Mesenchymal stem cell (in vitro differentiated cells and primary cell): ENCODE measurements at regions not wholly inside any gene's neighbourhood (a gene's known extent, or its start where the extent isn't known, plus 50 kb on each side); places are given as distances from the start of the nearest gene placed in this dataset.
"Not testable (repeated sequence)": the region's sequence is repeated elsewhere in the genome, so short reads cannot be mapped to it uniquely, and the experiment has no call there.

Source experiments
- DNase-seq: peaks from one replicate; pipeline ENCODE4 v3.0.0-alpha.2; 2013
- H2AFZ ChIP-seq: one replicate; pipeline ENCODE4 v1.6.1; 2013; ENCODE audit warnings: low read depth, mild to moderate bottlenecking, control low read depth, inconsistent platforms, low read length, moderate library complexity
- H2AK5ac ChIP-seq: 2 replicates; pipeline ENCODE4 v1.6.1; 2013; ENCODE audit warnings: low read length, moderate library complexity, mild to moderate bottlenecking, inconsistent platforms; ENCODE audit not compliant: severe bottlenecking
- H2BK120ac ChIP-seq: one replicate; pipeline ENCODE4 v1.6.1; 2013; ENCODE audit warnings: low read depth, mild to moderate bottlenecking, inconsistent platforms, low read length, moderate library complexity
- H2BK12ac ChIP-seq, 2 experiments: one replicate each; pipeline ENCODE4 v1.6.1; 2013; ENCODE audit warnings: inconsistent platforms in 2 of 2, low read length in 2 of 2, mild to moderate bottlenecking in 2 of 2, moderate library complexity in 2 of 2, control low read depth in 1 of 2
- H2BK15ac ChIP-seq: one replicate; pipeline ENCODE4 v1.6.1; 2013; ENCODE audit warnings: mild to moderate bottlenecking, low read depth, inconsistent platforms; ENCODE audit not compliant: poor library complexity, severe bottlenecking
- H2BK5ac ChIP-seq: 2 replicates; pipeline ENCODE4 v1.6.1; 2013; ENCODE audit warnings: low read depth, mild to moderate bottlenecking, low read length, control low read depth, inconsistent platforms; ENCODE audit not compliant: poor library complexity, severe bottlenecking
- H3K14ac ChIP-seq, 2 experiments: one replicate each; pipeline ENCODE4 v1.6.1; 2013; ENCODE audit warnings: inconsistent platforms in 2 of 2, low read length in 2 of 2, control low read depth in 1 of 2, mild to moderate bottlenecking in 1 of 2, moderate library complexity in 1 of 2
- H3K18ac ChIP-seq, 2 experiments: one replicate each; pipeline ENCODE4 v1.6.1; 2013; ENCODE audit warnings: inconsistent platforms in 2 of 2, low read length in 2 of 2, control low read depth in 1 of 2, low read depth in 1 of 2, mild to moderate bottlenecking in 1 of 2
- H3K23ac ChIP-seq, 2 experiments: one replicate each; pipeline ENCODE4 v1.6.1; 2013; ENCODE audit warnings: inconsistent platforms in 2 of 2, low read length in 2 of 2, mild to moderate bottlenecking in 2 of 2, moderate library complexity in 2 of 2, control low read depth in 1 of 2
- H3K27ac ChIP-seq: 2 replicates; pipeline ENCODE4 v1.5.1; 2013; ENCODE audit warnings: mild to moderate bottlenecking, moderate library complexity, low read length, control low read depth, inconsistent platforms; ENCODE audit not compliant: poor library complexity, severe bottlenecking
- H3K27me3 ChIP-seq, 2 experiments: 2 replicates each; pipeline versions ENCODE4 v1.6.1 to v1.7.0; 2013; ENCODE audit warnings: low read length in 2 of 2, mild to moderate bottlenecking in 2 of 2, moderate library complexity in 2 of 2, control low read depth in 1 of 2, inconsistent platforms in 1 of 2; ENCODE audit not compliant: control insufficient read depth in 1 of 2, insufficient read depth in 1 of 2
- H3K36me3 ChIP-seq, 2 experiments: 2 replicates each; pipeline versions ENCODE4 v1.6.1 to v1.7.0; 2013; ENCODE audit warnings: low read length in 2 of 2, control low read depth in 1 of 2, inconsistent platforms in 1 of 2, low read depth in 1 of 2, mild to moderate bottlenecking in 1 of 2; ENCODE audit not compliant: insufficient read depth in 2 of 2, control insufficient read depth in 1 of 2
- H3K4ac ChIP-seq, 2 experiments: one replicate each; pipeline ENCODE4 v1.6.1; 2013; ENCODE audit warnings: inconsistent platforms in 2 of 2, low read length in 2 of 2, mild to moderate bottlenecking in 2 of 2, moderate library complexity in 2 of 2, control low read depth in 1 of 2, low read depth in 1 of 2
- H3K4me1 ChIP-seq: 2 replicates; pipeline ENCODE4 v1.6.1; 2013; ENCODE audit warnings: low read depth, low read length, control low read depth; ENCODE audit not compliant: control insufficient read depth, insufficient read depth
- H3K4me2 ChIP-seq: 2 replicates; pipeline ENCODE4 v1.6.1; 2013; ENCODE audit warnings: low read length, mild to moderate bottlenecking, inconsistent platforms; ENCODE audit not compliant: poor library complexity, severe bottlenecking
- H3K4me3 ChIP-seq, 2 experiments: 2 replicates each; pipeline versions ENCODE4 v1.5.1 to v1.7.0; 2013; ENCODE audit warnings: low read length in 2 of 2, mild to moderate bottlenecking in 2 of 2, control low read depth in 1 of 2, low read depth in 1 of 2; ENCODE audit not compliant: insufficient read depth in 1 of 2
- H3K79me1 ChIP-seq: replicated peaks from 2 replicates; pipeline ENCODE4 v1.6.1; 2013; ENCODE audit warnings: mild to moderate bottlenecking, control low read depth, low read length, inconsistent platforms; ENCODE audit not compliant: poor library complexity, severe bottlenecking
- H3K9ac ChIP-seq: 2 replicates; pipeline ENCODE4 v1.7.0; 2013; ENCODE audit warnings: mild to moderate bottlenecking, low read length, moderate library complexity
- H3K9me3 ChIP-seq: 2 replicates; pipeline ENCODE4 v1.7.0; 2013; ENCODE audit warnings: mild to moderate bottlenecking, low read length; ENCODE audit not compliant: control insufficient read depth
- H4K8ac ChIP-seq: one replicate; pipeline ENCODE4 v1.6.1; 2013; ENCODE audit warnings: inconsistent platforms, mild to moderate bottlenecking, low read length, moderate library complexity
- H4K91ac ChIP-seq: one replicate; pipeline ENCODE4 v1.6.1; 2013; ENCODE audit warnings: mild to moderate bottlenecking, low read length, inconsistent platforms
- WGBS: methylation state at CpG from one replicate; pipeline ENCODE4 v1.1.7; 2013; ENCODE audit warnings: mixed read lengths; 5-methylcytosine and 5-hydroxymethylcytosine counted together

DNA sequence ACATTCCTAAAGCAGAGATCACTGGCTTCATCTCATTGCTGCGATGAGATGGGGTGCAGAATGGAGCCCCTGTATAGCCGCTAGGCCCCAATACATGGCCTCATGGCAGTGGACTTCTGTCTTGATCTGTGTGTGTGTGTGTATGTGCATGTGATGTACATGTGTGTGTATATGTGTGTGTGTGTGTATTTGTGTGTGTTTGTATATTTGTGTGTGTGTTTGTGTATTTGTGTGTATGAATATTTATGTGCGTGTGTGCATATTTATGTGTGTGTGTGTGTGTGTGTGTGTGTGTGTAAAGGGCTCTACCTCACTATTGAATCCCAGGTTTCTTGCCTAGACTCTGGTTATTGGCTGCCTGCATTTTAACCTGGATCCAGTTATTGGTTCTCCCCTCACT is 958.2 kb downstream of the GRID1 start:
- Histone ChIP-seq H2BK5ac (no peak overlapping the region), H4K8ac (no peak overlapping the region), H3K27ac (no peak overlapping the region), H2BK12ac (no peak overlapping the region), H3K4me1 (no peaks in the 10 kb centered on the region), H2AFZ (no peak overlapping the region), H3K23ac (no peak overlapping the region), H3K79me1 (no peaks in the 10 kb centered on the region), H3K4me3 (no peak overlapping the region), H3K27me3 (no peaks in the 10 kb centered on the region), H2BK120ac (no peak overlapping the region), H3K14ac (no peak overlapping the region), H2AK5ac (no peak overlapping the region), H3K4me2 (no peak overlapping the region), H3K9me3 (no peaks in the 10 kb centered on the region), H3K18ac (no peak overlapping the region), H2BK15ac (no peak overlapping the region), H3K36me3 (no peaks in the 10 kb centered on the region), H3K9ac (no peak overlapping the region), H4K91ac (no peak overlapping the region), H3K4ac (no peak overlapping the region)
- DNase-seq = no peak
- WGBS = 96% methylated on average over 3 of the region's 3 CpGs

DNA sequence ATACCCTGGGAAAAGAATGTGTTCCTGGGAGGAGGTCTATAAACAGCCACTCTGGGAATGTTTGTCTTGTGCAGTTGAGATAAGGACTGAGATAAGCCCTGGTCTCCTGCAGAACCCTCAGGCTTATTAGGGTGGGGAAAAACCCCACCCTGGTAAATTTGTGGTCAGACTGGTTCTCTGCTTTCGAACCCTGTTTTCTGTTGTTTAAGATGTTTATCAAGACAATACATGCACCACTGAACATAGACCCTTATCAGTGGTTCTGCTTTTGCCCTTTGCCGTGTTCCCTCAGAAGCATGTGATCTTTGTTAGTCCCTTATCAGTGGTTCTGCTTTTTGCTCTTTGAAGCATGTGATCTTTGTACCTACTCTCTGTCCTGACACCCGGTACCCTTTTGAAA is 956.0 kb downstream of the GRID1 start:
- H3K23ac ChIP-seq, H4K91ac ChIP-seq, H3K4ac ChIP-seq, H3K79me1 ChIP-seq, H2AFZ ChIP-seq, H3K27ac ChIP-seq, H2BK120ac ChIP-seq, H3K9ac ChIP-seq, H4K8ac ChIP-seq, H3K14ac ChIP-seq, H3K4me2 ChIP-seq, H2BK15ac ChIP-seq, H3K4me3 ChIP-seq, DNase-seq, H3K27me3 ChIP-seq, H2BK5ac ChIP-seq, H3K4me1 ChIP-seq, H2AK5ac ChIP-seq, H3K36me3 ChIP-seq, H2BK12ac ChIP-seq, H3K18ac ChIP-seq, H3K9me3 ChIP-seq: not testable (repeated sequence)
- 65% methylated on average over 2 of the region's 3 CpGs for WGBS

DNA sequence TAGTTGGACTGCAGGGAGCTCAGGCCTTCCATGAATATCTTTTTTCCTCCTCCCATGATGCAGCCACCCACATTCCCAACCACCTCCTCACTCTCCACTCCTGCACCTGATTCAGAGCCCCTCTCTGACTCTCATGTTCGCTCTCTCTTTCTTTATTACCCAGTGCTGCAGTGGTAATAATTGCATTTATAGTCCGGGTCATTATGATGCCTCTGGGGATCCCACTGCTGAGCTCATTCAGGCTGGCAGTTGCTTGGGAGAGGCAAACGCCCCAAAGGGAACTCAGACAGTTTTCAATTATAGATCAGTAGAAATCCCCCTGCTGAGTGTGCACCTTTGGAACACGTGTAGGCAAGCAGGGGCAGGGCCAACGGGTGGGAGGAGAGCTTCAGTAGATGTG is 953.0 kb downstream of the GRID1 start:
- no peak overlapping the region for H4K8ac ChIP-seq
- no peak overlapping the region for H2BK120ac ChIP-seq
- no peak overlapping the region for H3K4me2 ChIP-seq
- H3K36me3 ChIP-seq = no peaks in the 10 kb centered on the region
- H3K27ac ChIP-seq = no peak overlapping the region
- H2BK15ac ChIP-seq = no peak overlapping the region
- no peak overlapping the region for H3K9ac ChIP-seq
- no peaks in the 10 kb centered on the region for H3K4me1 ChIP-seq
- no peaks in the 10 kb centered on the region for H3K27me3 ChIP-seq
- no peak overlapping the region for H2AK5ac ChIP-seq
- no peak overlapping the region for H2BK5ac ChIP-seq
- no peaks in the 10 kb centered on the region for H3K79me1 ChIP-seq
- DNase-seq = no peak
- no peak overlapping the region for H3K14ac ChIP-seq
- H2AFZ ChIP-seq = no peak overlapping the region
- peaks cover 6% of the 10 kb centered on the region for H3K9me3 ChIP-seq
- H2BK12ac ChIP-seq = no peak overlapping the region
- H4K91ac ChIP-seq = no peak overlapping the region
- no peak overlapping the region for H3K18ac ChIP-seq
- H3K4ac ChIP-seq = no peak overlapping the region
- 76% methylated on average over 4 of the region's 5 CpGs for WGBS
- no peak overlapping the region for H3K23ac ChIP-seq
- no peak overlapping the region for H3K4me3 ChIP-seq

DNA sequence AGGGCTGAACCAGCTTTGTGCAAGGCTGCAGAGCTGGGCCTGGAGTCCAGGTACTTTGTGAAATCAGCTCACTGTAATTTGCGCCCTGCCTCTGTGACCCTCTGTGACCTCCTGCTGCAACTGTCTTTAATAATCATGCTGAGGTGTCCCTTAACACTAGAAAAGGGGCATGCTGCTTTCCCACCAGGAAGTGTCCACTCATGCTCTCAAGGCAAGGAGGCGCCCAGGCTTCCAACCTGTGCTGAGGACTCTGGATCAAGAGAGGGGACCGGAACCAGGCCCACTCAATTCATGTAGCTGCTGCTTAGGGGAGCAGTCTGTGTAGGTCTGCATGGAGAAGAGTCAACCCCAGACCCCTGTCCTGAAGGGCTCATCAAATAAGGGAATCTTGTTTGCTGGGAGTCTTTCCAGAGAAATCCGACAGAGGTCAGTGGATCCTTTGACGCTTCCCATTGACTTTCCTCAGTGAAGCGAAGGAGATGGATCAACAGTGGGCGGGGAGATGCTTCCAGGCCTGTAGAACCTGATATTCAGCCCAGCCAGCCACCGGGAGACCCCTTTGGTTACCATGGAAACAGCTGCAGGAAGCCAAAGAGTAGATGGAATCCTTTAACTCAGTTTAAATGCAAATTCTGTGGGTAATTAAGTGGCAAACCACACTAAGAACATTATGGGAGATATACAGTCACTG is 945.9 kb downstream of the GRID1 start:
- Histone ChIP-seq H2BK120ac (no peak overlapping the region), H3K79me1 (no peaks in the 10 kb centered on the region), H3K36me3 (no peaks in the 10 kb centered on the region), H3K4me2 (no peak overlapping the region), H2BK5ac (no peak overlapping the region), H2AK5ac (no peak overlapping the region), H3K27ac (no peak overlapping the region), H3K18ac (no peak overlapping the region), H3K27me3 (no peaks in the 10 kb centered on the region), H3K9ac (no peak overlapping the region), H4K91ac (no peak overlapping the region), H3K4me3 (no peak overlapping the region), H2BK12ac (no peak overlapping the region), H3K4me1 (no peaks in the 10 kb centered on the region), H3K4ac (no peak overlapping the region), H3K14ac (no peak overlapping the region), H3K9me3 (no peaks in the 10 kb centered on the region), H2AFZ (no peak overlapping the region), H4K8ac (no peak overlapping the region), H3K23ac (no peak overlapping the region), H2BK15ac (no peak overlapping the region)
- DNase-seq = peak; percentile 2
- 53% methylated on average over 8 of the region's 8 CpGs for WGBS
